A549 (cell line): ENCODE measurements at regions not wholly inside any gene's neighbourhood (a gene's known extent, or its start where the extent isn't known, plus 50 kb on each side); places are given as distances from the start of the nearest gene placed in this dataset.

Experiments
- ATAC-seq, 2 experiments: fragments of 200-7000 bp in 1 of 2; fragments of >200 bp in 1 of 2; cut with Nextera tagmentation in 1 of 2; cut with Tn5 transposase in 1 of 2; 3 replicates each; pipeline versions ENCODE4 v1.8.0 to v1.9.1; 2018 to 2020; ENCODE audit warnings: mild to moderate bottlenecking in 1 of 2, moderate library complexity in 1 of 2
- CTCF ChIA-PET: fragments of 300-600 bp; sonication (Branson Sonifier 250); formaldehyde crosslinking; extraction: SDS; loops from one replicate; lab custom pipeline; 2021; ENCODE audit warnings: antibody characterized with exemption, inconsistent platforms; lab: Yijun Ruan, JAX
- POLR2A ChIA-PET: fragments of 350-600 bp; formaldehyde crosslinking; extraction: SDS; loops from one replicate; lab custom pipeline; 2021; ENCODE audit warnings: antibody characterized with exemption, inconsistent platforms; lab: Yijun Ruan, JAX
- DNase-seq, 2 experiments: peaks; one replicate each; pipeline versions ENCODE4 v3.0.0 to v3.0.0-alpha.2; 2011 to 2016; ENCODE audit warnings: low read depth in 1 of 2, low spot score in 1 of 2
- FAIRE-seq: peaks from 2 replicates; lab custom pipeline; 2011; peaks lifted over from hg19 to GRCh38; lab: Jason Lieb, UNC
- H3K27ac ChIP-seq, 2 experiments: fragments of >200 bp; sonication (Bioruptor Twin); formaldehyde crosslinking; 3 replicates each; pipeline ENCODE4 v1.5.1; 2016 to 2017
- H3K4me1 ChIP-seq: fragments of >200 bp; sonication (Bioruptor Twin); formaldehyde crosslinking; 3 replicates; pipeline ENCODE4 v1.6.1; 2016
- H3K4me2 ChIP-seq: fragments of >200 bp; sonication (Bioruptor Twin); formaldehyde crosslinking; 3 replicates; pipeline ENCODE4 v1.6.1; 2016
- H3K4me3 ChIP-seq: fragments of >200 bp; sonication (Bioruptor Twin); formaldehyde crosslinking; 3 replicates; pipeline ENCODE4 v1.5.1; 2016
- H3K9me3 ChIP-seq: fragments of >200 bp; sonication (Bioruptor Twin); formaldehyde crosslinking; 3 replicates; pipeline ENCODE4 v1.6.1; 2016
- CEBPB ChIP-seq, 2 experiments: fragments of >200 bp in 1 of 2; sonication (Bioruptor Twin) in 1 of 2; formaldehyde crosslinking in 1 of 2; IDR thresholded peaks; 2 replicates each; pipeline ENCODE4 v1.6.1; 2012 to 2016
- FOSB ChIP-seq: fragments of 250-450 bp; sonication (Bioruptor Pico); IDR thresholded peaks from 2 replicates; pipeline ENCODE4 v1.5.0; 2020; ENCODE audit warnings: mild to moderate bottlenecking, moderate library complexity
- FOSL2 ChIP-seq, 2 experiments: fragments of 450-650 bp in 1 of 2; fragments of >200 bp in 1 of 2; sonication (Bioruptor Twin) in 1 of 2; formaldehyde crosslinking; IDR thresholded peaks; 2 replicates each; pipeline versions ENCODE4 v1.5.0 to v1.6.1; 2016 to 2020; ENCODE audit warnings: mild to moderate bottlenecking in 1 of 2, moderate library complexity in 1 of 2
- FOXS1 ChIP-seq: fragments of 250-450 bp; sonication (Bioruptor Pico); IDR thresholded peaks from 2 replicates; pipeline ENCODE4 v1.5.0; 2020; ENCODE audit warnings: mild to moderate bottlenecking, moderate library complexity
- GATA3 ChIP-seq: IDR thresholded peaks from 2 replicates; pipeline ENCODE4 v1.6.1; 2012; ENCODE audit warnings: borderline replicate concordance
- HDAC2 ChIP-seq: fragments of 200-600 bp; sonication (generic); IDR thresholded peaks from 2 replicates; pipeline ENCODE4 v1.6.1; 2016
- HEYL ChIP-seq: fragments of 250-450 bp; sonication (Bioruptor Pico); IDR thresholded peaks from 2 replicates; pipeline ENCODE4 v1.8.0; 2021; ENCODE audit warnings: mild to moderate bottlenecking, moderate library complexity
- JUNB ChIP-seq: fragments of >200 bp; sonication (Bioruptor Twin); formaldehyde crosslinking; IDR thresholded peaks from 2 replicates; pipeline ENCODE4 v1.6.1; 2016
- MAZ ChIP-seq: fragments of 150-350 bp; IDR thresholded peaks from 2 replicates; pipeline ENCODE4 v1.6.1; 2014; ENCODE audit warnings: antibody characterized with exemption, low read depth, low read length, borderline replicate concordance
- NPAS2 ChIP-seq: fragments of 250-450 bp; sonication (Bioruptor Pico); IDR thresholded peaks from 2 replicates; pipeline ENCODE4 v1.8.0; 2022; ENCODE audit warnings: mild to moderate bottlenecking, moderate library complexity, borderline replicate concordance
- POLR2A ChIP-seq: IDR thresholded peaks from 2 replicates; pipeline ENCODE4 v1.6.1; 2012; ENCODE audit warnings: mild to moderate bottlenecking, low read length
- RFX5 ChIP-seq: fragments of 450-650 bp; IDR thresholded peaks from 2 replicates; pipeline ENCODE4 v1.7.1; 2014; ENCODE audit warnings: antibody characterized with exemption, mild to moderate bottlenecking, moderate library complexity
- RNF2 ChIP-seq: fragments of 200-600 bp; sonication (generic); IDR thresholded peaks from 2 replicates; pipeline ENCODE4 v1.6.1; 2016; ENCODE audit warnings: low read depth, mild to moderate bottlenecking, antibody characterized with exemption, moderate library complexity, borderline replicate concordance
- TFCP2L1 ChIP-seq: fragments of 250-450 bp; sonication (Bioruptor Pico); IDR thresholded peaks from 2 replicates; pipeline ENCODE4 v1.5.0; 2021; ENCODE audit warnings: mild to moderate bottlenecking
- TP53 ChIP-seq: fragments of 250-450 bp; sonication (Bioruptor Pico); IDR thresholded peaks from 2 replicates; pipeline ENCODE4 v1.5.0; 2021; ENCODE audit warnings: mild to moderate bottlenecking, moderate library complexity
- ZC3H11A ChIP-seq: fragments of 450-650 bp; IDR thresholded peaks from 2 replicates; pipeline ENCODE4 v1.6.1; 2014; ENCODE audit warnings: antibody characterized with exemption, mild to moderate bottlenecking
- ZFP36 ChIP-seq: fragments of 450-650 bp; IDR thresholded peaks from 2 replicates; pipeline ENCODE4 v1.6.1; 2014; ENCODE audit warnings: borderline replicate concordance; ENCODE audit not compliant: partially characterized antibody
- ZNF302 ChIP-seq: fragments of 250-450 bp; sonication (Bioruptor Pico); IDR thresholded peaks from 2 replicates; pipeline ENCODE4 v1.9.0; 2021; ENCODE audit warnings: inconsistent platforms, mild to moderate bottlenecking, moderate library complexity
- WGBS: methylation state at CpG from one replicate; pipeline ENCODE4 v1.1.6; 2017; ENCODE audit errors: missing lambda C conversion rate; 5-methylcytosine and 5-hydroxymethylcytosine counted together
- TF ChIP-seq, protein P1 (sequence below): fragments of 250-450 bp; sonication (Bioruptor Pico); IDR thresholded peaks from 2 replicates; pipeline ENCODE4 v1.5.0; 2020; ENCODE audit warnings: low read depth, mild to moderate bottlenecking, moderate library complexity
- TF ChIP-seq, protein P2 (sequence below): fragments of 150-350 bp; IDR thresholded peaks from 2 replicates; pipeline ENCODE4 v1.6.1; 2014; ENCODE audit warnings: low read depth, mild to moderate bottlenecking, low read length
- TF ChIP-seq, protein P3 (sequence below): IDR thresholded peaks from 2 replicates; pipeline ENCODE4 v1.6.1; 2012

DNA sequence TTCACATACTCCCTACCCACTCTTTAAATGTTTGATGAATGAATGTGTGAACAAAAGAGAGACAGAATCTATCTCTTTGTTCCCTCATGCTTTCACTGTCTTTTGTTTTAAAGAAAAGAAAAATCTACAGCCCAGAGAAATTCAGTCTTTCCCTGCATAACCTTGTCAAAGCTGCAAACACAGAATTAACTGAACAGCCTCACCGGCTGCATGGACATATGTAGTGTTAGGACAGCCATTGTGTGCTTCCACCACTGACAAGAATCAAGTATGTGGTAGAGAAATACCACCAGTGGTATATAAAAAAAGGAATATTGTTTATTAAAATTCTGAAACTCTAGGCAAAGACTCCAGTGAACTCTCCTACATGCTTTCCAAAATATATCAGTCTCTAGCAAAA, 348.4 kb upstream of the NBEA start:
- ChIA-PET CTCF (no interaction called here), POLR2A (no interaction called here)
- H3K9me3 ChIP-seq = no peaks in the 10 kb centered on the region
- ATAC-seq (no peak), DNase-seq (no peak), FAIRE-seq (no peak)
- H3K4me3 ChIP-seq = no peak overlapping the region
- H3K27ac ChIP-seq = no peak overlapping the region
- no peaks in the 10 kb centered on the region for H3K4me1 ChIP-seq
- H3K4me2 ChIP-seq = no peak overlapping the region
- TF ChIP-seq RNF2 = no peak
- WGBS = 76% methylated on average over 1 of the region's 1 CpG

DNA sequence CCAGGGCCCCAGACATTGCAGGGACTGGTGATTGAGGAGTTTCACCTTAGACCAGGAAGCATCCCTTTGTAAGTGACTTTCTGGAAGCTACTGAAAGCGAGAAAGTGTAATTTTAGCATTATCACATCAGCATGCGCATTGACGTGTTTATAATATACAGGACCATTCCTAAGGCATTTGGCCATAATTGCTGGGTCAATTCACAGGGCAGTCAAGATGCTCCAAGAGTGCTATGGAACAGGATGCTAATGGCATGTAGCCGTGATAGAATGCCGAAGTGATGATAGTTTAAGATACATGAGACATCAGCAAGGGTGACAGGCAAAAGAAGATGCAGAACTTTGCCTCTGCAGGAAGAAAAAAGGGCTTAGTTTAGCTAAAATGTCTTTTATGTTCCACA, 347.6 kb upstream of the NBEA start:
- POLR2A ChIA-PET = no interaction called here
- WGBS = 84% methylated on average over 5 of the region's 5 CpGs

DNA sequence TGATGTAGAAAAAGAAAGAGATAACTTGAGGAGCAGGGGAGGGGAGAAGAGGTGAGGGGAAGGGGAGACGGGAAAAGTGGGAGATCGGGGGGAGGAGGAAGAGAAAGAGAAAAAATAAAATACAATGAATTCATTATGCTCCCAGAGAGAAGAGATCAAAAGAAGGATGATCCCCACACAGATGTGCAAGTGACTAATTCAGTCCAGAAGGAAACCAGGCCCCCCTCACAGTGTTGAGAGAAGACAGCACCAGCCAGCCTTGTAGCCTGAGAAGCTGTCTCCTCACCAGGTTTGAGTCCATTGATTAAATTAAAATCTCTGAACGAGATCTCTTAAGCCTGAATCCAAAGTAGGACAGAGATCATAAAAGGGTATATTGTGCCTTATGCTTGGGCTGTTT, 333.7 kb upstream of the NBEA start:
- WGBS = 77% methylated on average over 3 of the region's 3 CpGs
- H3K9me3 ChIP-seq = no peaks in the 10 kb centered on the region
- DNase-seq = no peak
- TF ChIP-seq TP53 (CRISPR knock-in tag) (no peak), GATA3 (no peak), NPAS2 (CRISPR knock-in tag) (no peak), POLR2A (no peak), TFCP2L1 (CRISPR knock-in tag) (no peak), FOXS1 (CRISPR knock-in tag) (no peak), HEYL (CRISPR knock-in tag) (no peak), ZNF302 (CRISPR knock-in tag) (no peak), MAZ (no peak), FOSB (CRISPR knock-in tag) (no peak)
- TF ChIP-seq, protein P1, sequence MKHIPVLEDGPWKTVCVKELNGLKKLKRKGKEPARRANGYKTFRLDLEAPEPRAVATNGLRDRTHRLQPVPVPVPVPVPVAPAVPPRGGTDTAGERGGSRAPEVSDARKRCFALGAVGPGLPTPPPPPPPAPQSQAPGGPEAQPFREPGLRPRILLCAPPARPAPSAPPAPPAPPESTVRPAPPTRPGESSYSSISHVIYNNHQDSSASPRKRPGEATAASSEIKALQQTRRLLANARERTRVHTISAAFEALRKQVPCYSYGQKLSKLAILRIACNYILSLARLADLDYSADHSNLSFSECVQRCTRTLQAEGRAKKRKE = no peak
- TF ChIP-seq, all 56 proteins: peak for 0
- ChIA-PET CTCF (no interaction called here), POLR2A (no interaction called here)
- FAIRE-seq = no peak
- Histone ChIP-seq H3K4me3 (no peak overlapping the region), H3K4me2 (no peak overlapping the region), H3K4me1 (no peaks in the 10 kb centered on the region), H3K27ac (no peak overlapping the region)
- no peak for ATAC-seq

More for the DNA sequence above, 347.6 kb upstream of the NBEA start:
- Histone ChIP-seq H3K4me3 (no peak overlapping the region), H3K9me3 (no peaks in the 10 kb centered on the region), H3K4me1 (no peaks in the 10 kb centered on the region), H3K4me2 (no peak overlapping the region)
- ATAC-seq (no peak), DNase-seq (no peak)
- TF ChIP-seq, protein P2, sequence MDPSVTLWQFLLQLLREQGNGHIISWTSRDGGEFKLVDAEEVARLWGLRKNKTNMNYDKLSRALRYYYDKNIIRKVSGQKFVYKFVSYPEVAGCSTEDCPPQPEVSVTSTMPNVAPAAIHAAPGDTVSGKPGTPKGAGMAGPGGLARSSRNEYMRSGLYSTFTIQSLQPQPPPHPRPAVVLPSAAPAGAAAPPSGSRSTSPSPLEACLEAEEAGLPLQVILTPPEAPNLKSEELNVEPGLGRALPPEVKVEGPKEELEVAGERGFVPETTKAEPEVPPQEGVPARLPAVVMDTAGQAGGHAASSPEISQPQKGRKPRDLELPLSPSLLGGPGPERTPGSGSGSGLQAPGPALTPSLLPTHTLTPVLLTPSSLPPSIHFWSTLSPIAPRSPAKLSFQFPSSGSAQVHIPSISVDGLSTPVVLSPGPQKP = no peak
- TF ChIP-seq ZFP36 (no peak), FOXS1 (CRISPR knock-in tag) (no peak), TFCP2L1 (CRISPR knock-in tag) (no peak), JUNB (no peak), ZC3H11A (no peak), FOSL2 (IDR thresholded peaks at IDR 0.05) (no peak), FOSL2 (CRISPR knock-in tag; IDR thresholded peaks at IDR 0.05) (no peak)
- TF ChIP-seq, protein P3, sequence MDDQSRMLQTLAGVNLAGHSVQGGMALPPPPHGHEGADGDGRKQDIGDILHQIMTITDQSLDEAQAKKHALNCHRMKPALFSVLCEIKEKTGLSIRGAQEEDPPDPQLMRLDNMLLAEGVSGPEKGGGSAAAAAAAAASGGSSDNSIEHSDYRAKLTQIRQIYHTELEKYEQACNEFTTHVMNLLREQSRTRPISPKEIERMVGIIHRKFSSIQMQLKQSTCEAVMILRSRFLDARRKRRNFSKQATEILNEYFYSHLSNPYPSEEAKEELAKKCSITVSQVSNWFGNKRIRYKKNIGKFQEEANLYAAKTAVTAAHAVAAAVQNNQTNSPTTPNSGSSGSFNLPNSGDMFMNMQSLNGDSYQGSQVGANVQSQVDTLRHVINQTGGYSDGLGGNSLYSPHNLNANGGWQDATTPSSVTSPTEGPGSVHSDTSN = no peak
- TF ChIP-seq, all 56 proteins: peak for 0
- CTCF ChIA-PET = no interaction called here
- FAIRE-seq = no peak
- H3K27ac ChIP-seq = no peak overlapping the region

DNA sequence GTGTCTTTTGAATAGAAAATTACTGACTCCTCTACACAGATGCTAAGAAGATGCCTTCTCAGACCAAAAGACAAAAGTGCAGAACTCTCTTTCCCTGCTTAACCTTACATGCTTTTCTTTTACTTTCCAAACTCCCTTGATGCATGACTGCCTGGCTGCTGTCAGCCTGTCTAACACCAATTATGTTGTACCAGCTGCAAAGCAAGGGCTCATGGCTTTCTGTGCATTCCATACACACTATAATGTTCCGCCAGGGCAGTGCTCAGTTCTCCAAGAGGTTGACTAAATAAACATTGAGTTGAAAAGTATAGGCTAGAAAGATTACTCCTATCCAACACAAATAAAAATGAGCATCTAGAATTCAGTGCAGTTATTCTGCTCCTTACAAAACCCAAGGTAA, 330.4 kb upstream of the NBEA start:
- no peak for ATAC-seq
- H3K4me2 ChIP-seq = no peak overlapping the region
- POLR2A ChIA-PET = no interaction called here
- no peak for TF ChIP-seq CEBPB (IDR thresholded peaks at IDR 0.05)
- TF ChIP-seq RFX5 = no peak
- no peak for TF ChIP-seq HDAC2
- TF ChIP-seq, all 56 proteins: peak for 0
- FAIRE-seq (no peak), DNase-seq (no peak)
- WGBS = 93% methylated on average over 1 of the region's 1 CpG
- Histone ChIP-seq H3K27ac (no peak overlapping the region), H3K4me1 (no peaks in the 10 kb centered on the region), H3K9me3 (no peaks in the 10 kb centered on the region), H3K4me3 (no peak overlapping the region)
- CTCF ChIA-PET = no interaction called here
